GM18498 (cell line): ENCODE measurements at regions not wholly inside any gene's neighbourhood (a gene's known extent, or its start where the extent isn't known, plus 50 kb on each side); places are given as distances from the start of the nearest gene placed in this dataset.
"Not testable (repeated sequence)": the region's sequence is repeated elsewhere in the genome, so short reads cannot be mapped to it uniquely, and the experiment has no call there.

Experiments
- ATAC-seq: cut with Tn5 transposase; IDR thresholded peaks from one replicate; pipeline ENCODE4 v1.9.1; 2021; ENCODE audit warnings: mild to moderate bottlenecking, moderate library complexity; ENCODE audit not compliant: unreplicated experiment

GRCh38 chr9:22170556-22170955, 161.5 kb upstream of the CDKN2B start:
- no peak for ATAC-seq

GRCh38 chr9:22170990-22171670, 162.0 kb upstream of the CDKN2B start:
- peak; percentile 75 for ATAC-seq

- ATAC-seq, result no peak
These were observed 162.6 kb upstream of the CDKN2B start for GRCh38 chr9:22171691-22172090.

GRCh38 chr9:22173908-22174307, 164.8 kb upstream of the CDKN2B start:
- ATAC-seq, result no peak

GRCh38 chr9:22175972-22176545, 167.0 kb upstream of the CDKN2B start:
- no peak for ATAC-seq

- ATAC-seq, result not testable (repeated sequence)
These were observed 171.9 kb upstream of the CDKN2B start for GRCh38 chr9:22181021-22181420.

- no peak for ATAC-seq
These were observed 180.4 kb upstream of the CDKN2B start for GRCh38 chr9:22189471-22189870.

GRCh38 chr9:22197000-22197399, 187.9 kb upstream of the CDKN2B start:
- ATAC-seq, result peak; percentile 80

GRCh38 chr9:22198681-22199080, 189.6 kb upstream of the CDKN2B start:
- ATAC-seq, result no peak

- ATAC-seq, result no peak
These were observed 192.2 kb upstream of the CDKN2B start for GRCh38 chr9:22201256-22201655.

GRCh38 chr9:22203371-22204138, 194.4 kb upstream of the CDKN2B start:
- no peak for ATAC-seq

GRCh38 chr9:22204240-22204639, 195.1 kb upstream of the CDKN2B start:
- no peak for ATAC-seq

GRCh38 chr9:22206833-22207232, 197.7 kb upstream of the CDKN2B start:
- ATAC-seq, result no peak

- ATAC-seq, result no peak
These were observed 199.9 kb upstream of the CDKN2B start for GRCh38 chr9:22208846-22209585.

GRCh38 chr9:22210262-22210661, 201.2 kb upstream of the CDKN2B start:
- ATAC-seq, result no peak

GRCh38 chr9:22210936-22211335, 201.8 kb upstream of the CDKN2B start:
- no peak for ATAC-seq

GRCh38 chr9:22211588-22212360, 202.7 kb upstream of the CDKN2B start:
- no peak for ATAC-seq

- no peak for ATAC-seq
These were observed 204.9 kb upstream of the CDKN2B start for GRCh38 chr9:22214021-22214420.

- no peak for ATAC-seq
These were observed 205.5 kb upstream of the CDKN2B start for GRCh38 chr9:22214497-22215031.

GRCh38 chr9:22215521-22215920, 206.4 kb upstream of the CDKN2B start:
- ATAC-seq, result no peak
